Ishikawa (cell line): ENCODE measurements at regions not wholly inside any gene's neighbourhood (a gene's known extent, or its start where the extent isn't known, plus 50 kb on each side); places are given as distances from the start of the nearest gene placed in this dataset.

Experiments
- CEBPB ChIP-seq: IDR thresholded peaks from 2 replicates; pipeline ENCODE4 v1.6.1; 2012
- CREB1 ChIP-seq: IDR thresholded peaks from 2 replicates; pipeline ENCODE4 v1.6.1; 2012; ENCODE audit warnings: low read depth
- EGR1 ChIP-seq: IDR thresholded peaks from 2 replicates; pipeline ENCODE4 v1.6.1; 2012
- EP300 ChIP-seq: IDR thresholded peaks from 2 replicates; pipeline ENCODE4 v1.6.1; 2012; ENCODE audit warnings: borderline replicate concordance
- FOXM1 ChIP-seq: IDR thresholded peaks from 2 replicates; pipeline ENCODE4 v1.6.1; 2012; ENCODE audit warnings: low read depth, borderline replicate concordance
- MAX ChIP-seq: IDR thresholded peaks from 2 replicates; pipeline ENCODE4 v1.6.1; 2012
- NFIC ChIP-seq: IDR thresholded peaks from 2 replicates; pipeline ENCODE4 v1.6.1; 2012
- RAD21 ChIP-seq: IDR thresholded peaks from 2 replicates; pipeline ENCODE4 v1.6.1; 2012; ENCODE audit warnings: low read depth
- REST ChIP-seq: IDR thresholded peaks from 2 replicates; pipeline ENCODE4 v1.6.1; 2012; ENCODE audit warnings: low read depth, mild to moderate bottlenecking
- TAF1 ChIP-seq: IDR thresholded peaks from 2 replicates; pipeline ENCODE4 v1.6.1; 2012; ENCODE audit warnings: low read depth, mild to moderate bottlenecking
- TCF12 ChIP-seq: IDR thresholded peaks from 2 replicates; pipeline ENCODE4 v1.6.1; 2012; ENCODE audit warnings: low read depth
- TEAD4 ChIP-seq: IDR thresholded peaks from 2 replicates; pipeline ENCODE4 v1.6.1; 2012
- USF1 ChIP-seq: IDR thresholded peaks from 2 replicates; pipeline ENCODE4 v1.6.1; 2012
- YY1 ChIP-seq: IDR thresholded peaks from 2 replicates; pipeline ENCODE4 v1.6.1; 2012; ENCODE audit warnings: low read depth
- ZBTB7A ChIP-seq: IDR thresholded peaks from 2 replicates; pipeline ENCODE4 v1.6.1; 2012; ENCODE audit warnings: low read depth

- TF ChIP-seq ZBTB7A (no peak), NFIC (no peak), CREB1 (no peak), EGR1 (no peak), REST (no peak), TAF1 (no peak), YY1 (no peak), RAD21 (no peak), TCF12 (no peak), FOXM1 (no peak), MAX (no peak), TEAD4 (no peak)
Measured at GRCh38 chr6:63496361-63496804, 75.9 kb upstream of the LOC128125822 start.

GRCh38 chr6:63502156-63502555 is 70.1 kb upstream of the LOC128125822 start:
- no peak for TF ChIP-seq ZBTB7A

GRCh38 chr6:63503199-63503598 is 69.1 kb upstream of the LOC128125822 start:
- TF ChIP-seq TCF12 (no peak), EP300 (no peak), RAD21 (no peak), EGR1 (no peak), TAF1 (no peak), CEBPB (no peak), ZBTB7A (no peak), MAX (no peak), YY1 (no peak), NFIC (no peak), TEAD4 (no peak), FOXM1 (no peak), REST (no peak), USF1 (no peak), CREB1 (no peak)

- TF ChIP-seq RAD21 (no peak), REST (no peak), TAF1 (no peak), USF1 (no peak), EP300 (no peak), CREB1 (no peak), TEAD4 (no peak), NFIC (no peak), MAX (no peak), FOXM1 (no peak)
Measured at GRCh38 chr6:63504777-63505384, 67.4 kb upstream of the LOC128125822 start.

GRCh38 chr6:63507096-63507495 is 65.2 kb upstream of the LOC128125822 start:
- TF ChIP-seq RAD21 (0 out of 2 replicates have a peak, but pooled peaks have one; percentile 10), NFIC (no peak), MAX (no peak), EGR1 (no peak)
